ENCODE measurements at regions not wholly inside any gene's neighbourhood (a gene's known extent, or its start where the extent isn't known, plus 50 kb on each side); places are given as distances from the start of the nearest gene placed in this dataset.

DNA sequence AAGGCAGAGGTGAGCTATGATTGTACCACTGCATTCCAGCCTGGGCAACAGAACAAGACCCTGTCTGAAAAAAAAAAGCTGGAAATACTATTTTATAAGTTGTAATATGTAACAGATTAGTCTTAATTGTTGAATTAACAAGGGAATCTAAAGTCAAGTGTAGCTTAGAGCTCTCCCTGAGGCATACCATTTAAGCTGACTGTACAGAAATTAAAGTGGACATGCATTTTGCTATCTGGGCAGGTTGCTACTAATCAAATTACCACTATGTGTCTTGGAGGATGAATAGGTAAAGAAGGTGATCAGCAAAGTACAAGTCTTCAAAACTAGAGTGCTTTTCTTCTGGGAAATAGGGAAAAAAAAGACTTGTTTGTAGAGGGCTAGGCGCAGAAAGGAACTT is 205.3 kb upstream of the JADE1 start:
- TF ChIP-seq, protein P1, sequence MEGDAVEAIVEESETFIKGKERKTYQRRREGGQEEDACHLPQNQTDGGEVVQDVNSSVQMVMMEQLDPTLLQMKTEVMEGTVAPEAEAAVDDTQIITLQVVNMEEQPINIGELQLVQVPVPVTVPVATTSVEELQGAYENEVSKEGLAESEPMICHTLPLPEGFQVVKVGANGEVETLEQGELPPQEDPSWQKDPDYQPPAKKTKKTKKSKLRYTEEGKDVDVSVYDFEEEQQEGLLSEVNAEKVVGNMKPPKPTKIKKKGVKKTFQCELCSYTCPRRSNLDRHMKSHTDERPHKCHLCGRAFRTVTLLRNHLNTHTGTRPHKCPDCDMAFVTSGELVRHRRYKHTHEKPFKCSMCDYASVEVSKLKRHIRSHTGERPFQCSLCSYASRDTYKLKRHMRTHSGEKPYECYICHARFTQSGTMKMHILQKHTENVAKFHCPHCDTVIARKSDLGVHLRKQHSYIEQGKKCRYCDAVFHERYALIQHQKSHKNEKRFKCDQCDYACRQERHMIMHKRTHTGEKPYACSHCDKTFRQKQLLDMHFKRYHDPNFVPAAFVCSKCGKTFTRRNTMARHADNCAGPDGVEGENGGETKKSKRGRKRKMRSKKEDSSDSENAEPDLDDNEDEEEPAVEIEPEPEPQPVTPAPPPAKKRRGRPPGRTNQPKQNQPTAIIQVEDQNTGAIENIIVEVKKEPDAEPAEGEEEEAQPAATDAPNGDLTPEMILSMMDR (IDR thresholded peaks at IDR 0.05), result no peak
- no peak for TF ChIP-seq POLR2A (IDR thresholded peaks at IDR 0.05)

Data from esophagus squamous epithelium (tissue), 4 donors.